ENCODE measurements at regions not wholly inside any gene's neighbourhood (a gene's known extent, or its start where the extent isn't known, plus 50 kb on each side); places are given as distances from the start of the nearest gene placed in this dataset.
A peak's percentile ranks its signal among the peaks of the same experiment; 100 is the strongest.

- no peak for DNase-seq (ENCODE audit: low read depth in 2 of 2)
Observed at GRCh38 chr6:54057058-54057457, 54.2 kb upstream of the MLIP start.

DNA sequence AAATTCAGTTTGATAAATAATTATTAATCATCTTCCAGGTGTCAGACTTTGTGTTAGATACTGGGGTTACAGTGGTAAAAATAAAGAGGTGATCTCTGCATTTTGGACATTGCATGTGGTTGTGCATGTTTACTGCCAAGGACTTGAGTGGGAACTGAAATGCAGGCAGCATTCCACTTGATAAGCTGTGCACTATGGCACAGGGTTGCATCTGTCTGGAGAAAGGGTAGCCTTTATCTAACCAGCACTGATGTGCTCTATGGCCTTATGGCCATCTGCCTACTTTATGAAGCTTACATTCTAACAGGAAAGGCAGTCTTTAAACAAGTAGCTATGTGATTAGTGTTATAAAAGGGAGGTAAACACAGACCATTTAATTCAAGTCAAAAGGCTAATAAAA, 53.0 kb upstream of the MLIP start:
- no peak for DNase-seq (ENCODE audit: low read depth in 2 of 2)

DNA sequence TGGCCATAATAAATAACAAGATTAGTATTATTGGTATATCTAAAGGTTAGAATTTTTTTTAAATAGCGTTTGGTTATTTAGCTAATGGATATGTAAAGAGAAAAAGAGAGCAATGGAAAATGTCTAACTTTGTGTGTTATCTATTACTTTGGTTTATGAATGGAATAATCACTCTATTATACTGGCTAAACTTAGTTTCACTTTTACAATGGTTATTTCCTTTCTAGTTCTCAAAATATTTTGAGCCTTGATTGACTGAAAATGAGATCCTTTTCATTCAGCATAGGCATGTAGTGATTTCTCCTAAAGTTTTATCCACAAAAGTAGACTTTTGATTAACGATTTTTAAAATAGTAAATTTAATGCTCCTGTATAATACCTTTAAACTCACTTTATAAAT, 51.6 kb upstream of the MLIP start:
- DNase-seq (ENCODE audit: low read depth in 2 of 2) = no peak

GRCh38 chr6:54060286-54060685, 51.0 kb upstream of the MLIP start:
- peak; percentile 43 to 51 for DNase-seq (ENCODE audit: low read depth in 2 of 2)

Data from fibroblast of skin of left quadriceps (primary cell).